Transverse colon (tissue), 4 donors: ENCODE measurements at regions not wholly inside any gene's neighbourhood (a gene's known extent, or its start where the extent isn't known, plus 50 kb on each side); places are given as distances from the start of the nearest gene placed in this dataset.

ENCODE experiments used
- EP300 ChIP-seq: sonication (generic); formaldehyde crosslinking; IDR thresholded peaks from one replicate; pipeline ENCODE4 v1.6.1; 2017; ENCODE audit warnings: antibody characterized with exemption, low read depth
- POLR2A ChIP-seq: fragments of 450-650 bp; IDR thresholded peaks from one replicate; pipeline ENCODE4 v1.6.1; 2016; ENCODE audit warnings: antibody characterized with exemption, mild to moderate bottlenecking, moderate library complexity
- POLR2AphosphoS5 ChIP-seq, 3 donors: sonication (generic); formaldehyde crosslinking; IDR thresholded peaks; one replicate each; pipeline ENCODE4 v1.6.1; 2016; ENCODE audit warnings: antibody characterized with exemption in 3 of 3
- TF ChIP-seq, protein P1 (sequence below), 5 experiments: fragments of 200-600 bp in 3 of 5; fragments of 450-650 bp in 2 of 5; sonication (generic) in 3 of 5; IDR thresholded peaks; 1 replicate in 2 of 5; 2 replicates in 3 of 5; pipeline ENCODE4 v1.5.1; 2016 to 2017; ENCODE audit warnings: antibody characterized with exemption in 5 of 5, inconsistent platforms in 3 of 5, mild to moderate bottlenecking in 2 of 5, moderate library complexity in 1 of 5

DNA sequence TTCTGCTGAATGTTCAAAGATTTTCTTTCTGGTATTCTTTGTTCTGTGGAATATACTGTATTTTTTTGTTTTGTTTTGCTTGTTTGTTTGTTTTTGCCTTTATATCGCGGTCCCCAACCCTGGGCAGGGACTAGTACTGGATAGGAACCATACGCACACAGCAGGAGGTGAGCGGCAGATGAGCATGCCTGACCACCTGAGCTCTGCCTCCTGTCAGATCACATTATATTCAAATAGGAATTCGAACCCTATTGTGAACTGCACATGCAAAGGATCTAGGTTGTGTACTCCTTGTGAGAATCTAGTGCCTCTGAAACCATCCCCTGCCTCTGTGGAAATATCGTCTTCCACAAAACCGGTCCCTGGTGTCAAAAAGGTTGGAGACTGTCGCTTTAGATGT is 83.3 kb upstream of the ANO3 start:
- no peak for TF ChIP-seq POLR2AphosphoS5 (IDR thresholded peaks at IDR 0.05)
- TF ChIP-seq POLR2A: no peak
- no peak for TF ChIP-seq EP300
- TF ChIP-seq, protein P1, sequence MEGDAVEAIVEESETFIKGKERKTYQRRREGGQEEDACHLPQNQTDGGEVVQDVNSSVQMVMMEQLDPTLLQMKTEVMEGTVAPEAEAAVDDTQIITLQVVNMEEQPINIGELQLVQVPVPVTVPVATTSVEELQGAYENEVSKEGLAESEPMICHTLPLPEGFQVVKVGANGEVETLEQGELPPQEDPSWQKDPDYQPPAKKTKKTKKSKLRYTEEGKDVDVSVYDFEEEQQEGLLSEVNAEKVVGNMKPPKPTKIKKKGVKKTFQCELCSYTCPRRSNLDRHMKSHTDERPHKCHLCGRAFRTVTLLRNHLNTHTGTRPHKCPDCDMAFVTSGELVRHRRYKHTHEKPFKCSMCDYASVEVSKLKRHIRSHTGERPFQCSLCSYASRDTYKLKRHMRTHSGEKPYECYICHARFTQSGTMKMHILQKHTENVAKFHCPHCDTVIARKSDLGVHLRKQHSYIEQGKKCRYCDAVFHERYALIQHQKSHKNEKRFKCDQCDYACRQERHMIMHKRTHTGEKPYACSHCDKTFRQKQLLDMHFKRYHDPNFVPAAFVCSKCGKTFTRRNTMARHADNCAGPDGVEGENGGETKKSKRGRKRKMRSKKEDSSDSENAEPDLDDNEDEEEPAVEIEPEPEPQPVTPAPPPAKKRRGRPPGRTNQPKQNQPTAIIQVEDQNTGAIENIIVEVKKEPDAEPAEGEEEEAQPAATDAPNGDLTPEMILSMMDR (IDR thresholded peaks at IDR 0.05): no peak
